Left ventricle myocardium inferior (tissue), 1 donor: ENCODE measurements at regions not wholly inside any gene's neighbourhood (a gene's known extent, or its start where the extent isn't known, plus 50 kb on each side); places are given as distances from the start of the nearest gene placed in this dataset.

Experiments used
- DNase-seq: peaks from one replicate; pipeline ENCODE4 v3.0.0-alpha.2; 2020
- H3K27ac ChIP-seq: fragments of 200-600 bp; replicated peaks from 2 replicates; pipeline ENCODE4 v1.8.0; 2021
- H3K27me3 ChIP-seq: fragments of 200-600 bp; 2 replicates; pipeline ENCODE4 v1.8.0; 2021; ENCODE audit warnings: low read depth
- H3K36me3 ChIP-seq: fragments of 200-600 bp; 2 replicates; pipeline ENCODE4 v1.8.0; 2021
- H3K4me1 ChIP-seq: fragments of 200-600 bp; 2 replicates; pipeline ENCODE4 v1.8.0; 2021
- H3K4me3 ChIP-seq: fragments of 200-600 bp; 2 replicates; pipeline ENCODE4 v1.8.0; 2021; ENCODE audit warnings: mild to moderate bottlenecking, moderate library complexity
- H3K9me3 ChIP-seq: fragments of 200-600 bp; replicated peaks from 2 replicates; pipeline ENCODE4 v1.8.0; 2021
- CTCF ChIP-seq: fragments of 200-600 bp; IDR thresholded peaks from 2 replicates; pipeline ENCODE4 v1.8.0; 2021; ENCODE audit warnings: antibody characterized with exemption, mild to moderate bottlenecking, borderline replicate concordance
- intact Hi-C: fragments of 100-400 bp; cut with micrococcal nuclease; formaldehyde crosslinking; loops from one replicate; pipeline ENCODE4 v1.11.0; 2022
- donor health status: DM: no; HTN: yes; CAD: no; lungs with severe emphysema.

GRCh38 chr5:57316798-57317327 is 143.0 kb downstream of the GPBP1 start:
- H3K4me1 ChIP-seq = peaks cover 7% of the 10 kb centered on the region
- H3K27me3 ChIP-seq = no peaks in the 10 kb centered on the region
- no peaks in the 10 kb centered on the region for H3K9me3 ChIP-seq
- H3K27ac ChIP-seq = no peak overlapping the region
- H3K36me3 ChIP-seq = no peaks in the 10 kb centered on the region
- no peak overlapping the region for H3K4me3 ChIP-seq
- DNase-seq = no peak
- intact Hi-C loops = no loop called here
- TF ChIP-seq CTCF = no peak

- H3K4me1 ChIP-seq = peaks cover 7% of the 10 kb centered on the region
- H3K9me3 ChIP-seq = no peaks in the 10 kb centered on the region
- no peak overlapping the region for H3K4me3 ChIP-seq
- intact Hi-C loops = no loop called here
- TF ChIP-seq CTCF = no peak
- no peak overlapping the region for H3K27ac ChIP-seq
- DNase-seq = no peak
- H3K36me3 ChIP-seq = no peaks in the 10 kb centered on the region
- H3K27me3 ChIP-seq = no peaks in the 10 kb centered on the region
These were observed 142.1 kb downstream of the GPBP1 start for GRCh38 chr5:57315941-57316340.
